ENCODE measurements at regions not wholly inside any gene's neighbourhood (a gene's known extent, or its start where the extent isn't known, plus 50 kb on each side); places are given as distances from the start of the nearest gene placed in this dataset.

- Mint-ChIP-seq H3K4me3 (peak overlapping the region; percentile 93), H3K27me3 (no peaks in the 10 kb centered on the region), H3K27ac (peak overlapping the region; percentile 98 to 99), H3K9me3 (no peaks in the 10 kb centered on the region), H3K36me3 (peaks cover 26% of the 10 kb centered on the region), H3K4me1 (ENCODE audit: low read depth in 2 of 2) (peaks cover 63 to 84% of the 10 kb centered on the region in 2 donors)
- DNase-seq (ENCODE audit: low spot score) (peak; percentile 83), ATAC-seq (peak; percentile 84 to 89)
Measured at GRCh38 chr6:144582939-144583613, 297.9 kb downstream of the UTRN start.

GRCh38 chr6:144583614-144583954, 298.4 kb downstream of the UTRN start:
- ATAC-seq: peak; percentile 6 to 60
- H3K9me3 Mint-ChIP-seq: no peaks in the 10 kb centered on the region
- DNase-seq (ENCODE audit: low spot score): no peak
- H3K27me3 Mint-ChIP-seq: no peaks in the 10 kb centered on the region
- H3K4me1 Mint-ChIP-seq (ENCODE audit: low read depth in 2 of 2): peaks cover 60 to 85% of the 10 kb centered on the region in 2 donors
- peaks cover 25% of the 10 kb centered on the region for H3K36me3 Mint-ChIP-seq
- H3K4me3 Mint-ChIP-seq: peak overlapping the region; percentile 93
- H3K27ac Mint-ChIP-seq: peak overlapping the region; percentile 98 to 99

GRCh38 chr6:144585217-144585814, 300.2 kb downstream of the UTRN start:
- ATAC-seq (no peak), DNase-seq (ENCODE audit: low spot score) (no peak)
- peaks cover 50 to 73% of the 10 kb centered on the region in 2 donors for H3K4me1 Mint-ChIP-seq (ENCODE audit: low read depth in 2 of 2)
- no peaks in the 10 kb centered on the region for H3K9me3 Mint-ChIP-seq
- peaks cover 15% of the 10 kb centered on the region for H3K36me3 Mint-ChIP-seq
- H3K27ac Mint-ChIP-seq: peak overlapping the region; percentile 98 to 99
- no peaks in the 10 kb centered on the region for H3K27me3 Mint-ChIP-seq
- peak overlapping the region; percentile 71 for H3K4me3 Mint-ChIP-seq

- Mint-ChIP-seq H3K36me3 (peaks cover 12% of the 10 kb centered on the region), H3K27ac (peak overlapping the region; percentile 98 to 99), H3K9me3 (no peaks in the 10 kb centered on the region), H3K27me3 (no peaks in the 10 kb centered on the region), H3K4me3 (peak overlapping the region; percentile 58), H3K4me1 (ENCODE audit: low read depth in 2 of 2) (peaks cover 40 to 63% of the 10 kb centered on the region in 2 donors)
- ATAC-seq (peak in 1 of 2 donors; percentile 62), DNase-seq (ENCODE audit: low spot score) (no peak)
Measured at GRCh38 chr6:144586986-144587385, 301.9 kb downstream of the UTRN start.

- ATAC-seq: no peak
Measured at GRCh38 chr6:144588697-144589325, 303.7 kb downstream of the UTRN start.

GRCh38 chr6:144590532-144590931, 305.4 kb downstream of the UTRN start:
- H3K9me3 Mint-ChIP-seq: no peaks in the 10 kb centered on the region
- DNase-seq (ENCODE audit: low spot score): no peak
- H3K27me3 Mint-ChIP-seq: no peaks in the 10 kb centered on the region
- H3K4me3 Mint-ChIP-seq: no peak overlapping the region
- no peak overlapping the region for H3K27ac Mint-ChIP-seq
- no peak for ATAC-seq
- H3K4me1 Mint-ChIP-seq (ENCODE audit: low read depth in 2 of 2): peaks cover 26 to 49% of the 10 kb centered on the region in 2 donors
- H3K36me3 Mint-ChIP-seq: peaks cover 20% of the 10 kb centered on the region

More at GRCh38 chr6:144588697-144589325, 303.7 kb downstream of the UTRN start:
- peaks cover 33 to 49% of the 10 kb centered on the region in 2 donors for H3K4me1 Mint-ChIP-seq (ENCODE audit: low read depth in 2 of 2)
- H3K27me3 Mint-ChIP-seq: no peaks in the 10 kb centered on the region
- H3K27ac Mint-ChIP-seq: peak overlapping the region; percentile 98 to 99
- H3K36me3 Mint-ChIP-seq: peaks cover 20% of the 10 kb centered on the region
- no peak for DNase-seq (ENCODE audit: low spot score)
- H3K9me3 Mint-ChIP-seq: no peaks in the 10 kb centered on the region
- peak overlapping the region; percentile 17 for H3K4me3 Mint-ChIP-seq

- Mint-ChIP-seq H3K27me3 (no peaks in the 10 kb centered on the region), H3K4me1 (ENCODE audit: low read depth in 2 of 2) (peaks cover 25 to 47% of the 10 kb centered on the region in 2 donors), H3K4me3 (no peak overlapping the region), H3K36me3 (peaks cover 18% of the 10 kb centered on the region), H3K27ac (no peak overlapping the region), H3K9me3 (no peaks in the 10 kb centered on the region)
- ATAC-seq (no peak), DNase-seq (ENCODE audit: low spot score) (no peak)
Measured at GRCh38 chr6:144593392-144593791, 308.3 kb downstream of the UTRN start.

GRCh38 chr6:144594585-144594984, 309.4 kb downstream of the UTRN start:
- ATAC-seq: no peak
- Mint-ChIP-seq H3K27me3 (no peaks in the 10 kb centered on the region), H3K4me3 (no peak overlapping the region), H3K4me1 (ENCODE audit: low read depth in 2 of 2) (peaks cover 34 to 56% of the 10 kb centered on the region in 2 donors), H3K36me3 (peaks cover 18% of the 10 kb centered on the region), H3K27ac (no peak overlapping the region), H3K9me3 (no peaks in the 10 kb centered on the region)
- no peak for DNase-seq (ENCODE audit: low spot score)

- H3K4me1 Mint-ChIP-seq (ENCODE audit: low read depth in 2 of 2): peaks cover 41 to 63% of the 10 kb centered on the region in 2 donors
- DNase-seq (ENCODE audit: low spot score) (no peak), ATAC-seq (no peak)
- H3K27ac Mint-ChIP-seq: peak overlapping the region; percentile 7 to 51
- H3K4me3 Mint-ChIP-seq: no peak overlapping the region
- peaks cover 21% of the 10 kb centered on the region for H3K36me3 Mint-ChIP-seq
- H3K27me3 Mint-ChIP-seq: no peaks in the 10 kb centered on the region
- H3K9me3 Mint-ChIP-seq: no peaks in the 10 kb centered on the region
Measured at GRCh38 chr6:144595266-144595665, 310.1 kb downstream of the UTRN start.

- peak overlapping the region; percentile 67 to 74 for H3K27ac Mint-ChIP-seq
- DNase-seq (ENCODE audit: low spot score) (no peak), ATAC-seq (peak; percentile 66 to 84)
- H3K4me1 Mint-ChIP-seq (ENCODE audit: low read depth in 2 of 2): peaks cover 49 to 72% of the 10 kb centered on the region in 2 donors
- H3K27me3 Mint-ChIP-seq: no peaks in the 10 kb centered on the region
- H3K36me3 Mint-ChIP-seq: peaks cover 27% of the 10 kb centered on the region
- H3K4me3 Mint-ChIP-seq: no peak overlapping the region
- H3K9me3 Mint-ChIP-seq: peaks cover 5% of the 10 kb centered on the region
Measured at GRCh38 chr6:144597511-144597910, 312.4 kb downstream of the UTRN start.

- DNase-seq (ENCODE audit: low spot score) (no peak), ATAC-seq (peak; percentile 42 to 71)
- Mint-ChIP-seq H3K36me3 (peaks cover 19% of the 10 kb centered on the region), H3K9me3 (peaks cover 5% of the 10 kb centered on the region), H3K4me1 (ENCODE audit: low read depth in 2 of 2) (peaks cover 55 to 79% of the 10 kb centered on the region in 2 donors), H3K4me3 (peak overlapping the region; percentile 30), H3K27me3 (no peaks in the 10 kb centered on the region), H3K27ac (peak overlapping the region; percentile 67 to 74)
Measured at GRCh38 chr6:144599615-144600014, 314.5 kb downstream of the UTRN start.

GRCh38 chr6:144601221-144601620, 316.1 kb downstream of the UTRN start:
- Mint-ChIP-seq H3K4me3 (no peak overlapping the region), H3K27ac (peak overlapping the region in 1 of 2 donors; percentile 74), H3K4me1 (ENCODE audit: low read depth in 2 of 2) (peaks cover 57 to 69% of the 10 kb centered on the region in 2 donors)

GRCh38 chr6:144602523-144603180, 317.5 kb downstream of the UTRN start:
- Mint-ChIP-seq H3K9me3 (peaks cover 5% of the 10 kb centered on the region), H3K27me3 (no peaks in the 10 kb centered on the region), H3K4me3 (peak overlapping the region; percentile 41), H3K4me1 (ENCODE audit: low read depth in 2 of 2) (peaks cover 60 to 72% of the 10 kb centered on the region in 2 donors), H3K27ac (peak overlapping the region; percentile 38 to 64), H3K36me3 (peaks cover 17% of the 10 kb centered on the region)
- peak; percentile 62 to 74 for ATAC-seq
- DNase-seq (ENCODE audit: low spot score): no peak

More at GRCh38 chr6:144601221-144601620, 316.1 kb downstream of the UTRN start:
- Mint-ChIP-seq H3K27me3 (no peaks in the 10 kb centered on the region), H3K9me3 (peaks cover 5% of the 10 kb centered on the region), H3K36me3 (peaks cover 13% of the 10 kb centered on the region)
- ATAC-seq (no peak), DNase-seq (ENCODE audit: low spot score) (no peak)

Measured in natural killer cell treated with Interleukin-12 subunit alpha and Interleukin-12 subunit beta and Interleukin-15 and Interleukin-18, amount 100 ng/mL, for 72 hours (primary cell).